ENCODE measurements at regions not wholly inside any gene's neighbourhood (a gene's known extent, or its start where the extent isn't known, plus 50 kb on each side); places are given as distances from the start of the nearest gene placed in this dataset.

DNA sequence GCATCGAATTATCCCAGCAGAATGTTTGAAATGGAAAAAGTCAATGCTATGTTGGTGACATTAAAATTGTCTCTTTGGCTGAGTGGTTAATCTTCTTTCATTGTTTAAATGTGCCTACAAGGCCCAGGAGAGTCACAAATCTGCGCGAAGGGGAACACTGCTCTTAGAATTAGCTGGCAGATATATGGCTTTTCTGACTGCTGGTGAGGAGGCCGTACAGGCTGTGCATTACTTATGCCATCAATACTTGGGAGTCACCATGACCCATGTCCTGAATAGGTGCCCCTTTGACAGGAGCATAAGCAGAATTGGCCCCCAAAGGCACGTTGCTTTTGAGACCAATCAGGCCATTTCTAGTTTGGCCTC lies 521.5 kb downstream of the FUT8 start:
- H3K36me3 ChIP-seq: no peaks in the 10 kb centered on the region
- H3K27ac ChIP-seq: no peak overlapping the region
- no peaks in the 10 kb centered on the region for H3K4me1 ChIP-seq (ENCODE audit: control insufficient read depth in 1 of 2, insufficient read depth in 1 of 2, low read depth in 1 of 2, low read length in 1 of 2)
- no peaks in the 10 kb centered on the region for H3K9me3 ChIP-seq
- no peaks in the 10 kb centered on the region for H3K27me3 ChIP-seq
- TF ChIP-seq, protein P1, sequence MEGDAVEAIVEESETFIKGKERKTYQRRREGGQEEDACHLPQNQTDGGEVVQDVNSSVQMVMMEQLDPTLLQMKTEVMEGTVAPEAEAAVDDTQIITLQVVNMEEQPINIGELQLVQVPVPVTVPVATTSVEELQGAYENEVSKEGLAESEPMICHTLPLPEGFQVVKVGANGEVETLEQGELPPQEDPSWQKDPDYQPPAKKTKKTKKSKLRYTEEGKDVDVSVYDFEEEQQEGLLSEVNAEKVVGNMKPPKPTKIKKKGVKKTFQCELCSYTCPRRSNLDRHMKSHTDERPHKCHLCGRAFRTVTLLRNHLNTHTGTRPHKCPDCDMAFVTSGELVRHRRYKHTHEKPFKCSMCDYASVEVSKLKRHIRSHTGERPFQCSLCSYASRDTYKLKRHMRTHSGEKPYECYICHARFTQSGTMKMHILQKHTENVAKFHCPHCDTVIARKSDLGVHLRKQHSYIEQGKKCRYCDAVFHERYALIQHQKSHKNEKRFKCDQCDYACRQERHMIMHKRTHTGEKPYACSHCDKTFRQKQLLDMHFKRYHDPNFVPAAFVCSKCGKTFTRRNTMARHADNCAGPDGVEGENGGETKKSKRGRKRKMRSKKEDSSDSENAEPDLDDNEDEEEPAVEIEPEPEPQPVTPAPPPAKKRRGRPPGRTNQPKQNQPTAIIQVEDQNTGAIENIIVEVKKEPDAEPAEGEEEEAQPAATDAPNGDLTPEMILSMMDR (IDR thresholded peaks at IDR 0.05): no peak
- no peak overlapping the region for H3K4me3 ChIP-seq (ENCODE audit: low read depth in 1 of 2, low read length in 1 of 2)

DNA sequence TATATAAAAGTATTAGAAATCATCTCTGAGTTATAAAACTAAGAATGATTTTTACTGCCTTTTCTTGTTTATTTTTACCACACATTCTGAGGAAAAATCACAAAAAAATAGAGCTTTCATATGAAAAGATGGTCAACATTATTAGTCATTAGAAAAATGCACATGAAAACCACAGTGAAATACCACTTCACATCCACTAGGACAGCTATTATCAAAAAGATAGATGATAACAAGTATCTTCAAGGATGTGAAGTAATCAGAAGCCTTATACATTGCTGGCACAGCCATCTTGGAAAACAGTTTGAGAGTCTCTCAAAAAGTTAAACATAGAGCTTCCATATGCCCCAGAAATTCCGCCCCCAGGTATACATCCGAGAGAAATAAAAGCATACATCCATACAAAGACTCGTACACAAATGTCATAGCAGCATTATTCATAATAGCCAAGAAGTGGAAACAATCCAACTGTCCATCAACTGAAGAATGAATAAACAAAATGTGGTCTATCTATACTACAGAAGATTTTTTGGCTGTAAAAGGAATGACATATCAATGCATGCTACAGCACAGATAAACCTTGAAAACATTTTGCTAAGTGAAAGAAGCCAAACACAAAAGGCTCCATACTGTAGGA lies 523.9 kb downstream of the FUT8 start:
- Histone ChIP-seq H3K4me3 (ENCODE audit: low read depth in 1 of 2, low read length in 1 of 2) (no peak overlapping the region), H3K36me3 (no peaks in the 10 kb centered on the region), H3K27me3 (no peaks in the 10 kb centered on the region), H3K27ac (no peak overlapping the region), H3K9me3 (no peaks in the 10 kb centered on the region), H3K4me1 (ENCODE audit: control insufficient read depth in 1 of 2, insufficient read depth in 1 of 2, low read depth in 1 of 2, low read length in 1 of 2) (no peaks in the 10 kb centered on the region)
- TF ChIP-seq, protein P1 (IDR thresholded peaks at IDR 0.05): no peak

DNA sequence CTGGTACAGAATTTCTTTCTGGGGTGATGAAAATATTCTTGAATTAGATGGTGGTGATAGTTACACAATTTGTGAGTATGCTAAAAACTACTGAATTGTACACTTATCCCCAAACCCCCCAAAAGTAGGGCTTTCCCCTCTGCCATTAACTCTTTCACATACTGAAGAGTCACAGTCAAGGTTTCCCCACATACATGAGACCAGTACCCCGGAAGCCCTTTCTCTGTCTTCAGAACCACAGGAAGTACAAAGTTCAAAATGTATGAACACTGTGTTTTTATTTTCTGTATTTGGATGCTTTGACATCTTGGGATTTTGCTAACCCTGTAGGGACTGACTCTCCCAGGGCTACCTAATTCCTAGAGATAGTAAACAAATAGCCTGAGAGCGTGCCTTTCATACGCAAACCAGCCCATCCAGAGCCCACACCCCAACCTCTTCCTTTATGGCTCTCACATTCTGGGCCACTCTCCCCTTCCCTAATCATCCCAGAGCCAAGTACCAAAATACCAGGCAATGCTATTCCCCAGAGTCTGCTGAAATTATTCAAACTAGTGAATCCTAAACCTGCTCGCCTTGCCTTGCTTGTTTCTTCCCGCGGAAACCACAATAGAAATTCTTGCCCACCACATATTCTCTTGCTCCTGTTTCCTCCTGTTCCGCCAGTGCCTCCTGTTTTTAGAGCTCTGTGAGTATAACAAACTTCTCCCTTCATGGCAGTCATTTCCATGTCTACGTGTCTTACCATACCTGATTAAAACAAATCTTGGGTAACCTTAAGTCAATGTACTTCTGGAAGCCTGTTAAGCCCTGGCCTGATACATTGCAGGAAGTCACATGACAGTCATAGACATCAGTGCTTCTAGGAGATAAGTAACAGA lies 524.8 kb downstream of the FUT8 start:
- no peak overlapping the region for H3K27ac ChIP-seq
- TF ChIP-seq, protein P1 (IDR thresholded peaks at IDR 0.05): no peak
- no peak overlapping the region for H3K4me3 ChIP-seq (ENCODE audit: low read depth in 1 of 2, low read length in 1 of 2)

DNA sequence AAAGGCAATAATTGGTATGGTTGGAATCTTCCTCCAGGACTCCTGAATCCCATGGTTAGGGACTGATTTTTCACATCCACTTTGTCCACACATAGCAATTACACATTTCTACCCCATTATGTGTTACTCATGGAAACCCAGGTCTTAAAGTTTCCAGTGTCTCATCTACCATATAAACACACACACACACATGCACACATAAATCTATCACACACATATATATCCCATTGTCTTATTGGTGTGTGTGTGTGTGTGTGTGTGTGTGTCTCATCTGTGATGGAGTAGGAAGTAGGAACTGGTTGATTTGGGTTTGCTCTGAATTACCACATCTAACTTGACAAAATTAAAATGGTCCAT lies 525.4 kb downstream of the FUT8 start:
- H3K4me1 ChIP-seq (ENCODE audit: control insufficient read depth in 1 of 2, insufficient read depth in 1 of 2, low read depth in 1 of 2, low read length in 1 of 2): no peaks in the 10 kb centered on the region
- TF ChIP-seq, protein P1 (IDR thresholded peaks at IDR 0.05): no peak
- H3K9me3 ChIP-seq: no peaks in the 10 kb centered on the region
- H3K27me3 ChIP-seq: no peaks in the 10 kb centered on the region
- no peak overlapping the region for H3K27ac ChIP-seq
- H3K36me3 ChIP-seq: no peaks in the 10 kb centered on the region
- H3K4me3 ChIP-seq (ENCODE audit: low read depth in 1 of 2, low read length in 1 of 2): no peak overlapping the region

More for the DNA sequence above, 524.8 kb downstream of the FUT8 start:
- H3K27me3 ChIP-seq: no peaks in the 10 kb centered on the region
- H3K4me1 ChIP-seq (ENCODE audit: control insufficient read depth in 1 of 2, insufficient read depth in 1 of 2, low read depth in 1 of 2, low read length in 1 of 2): no peaks in the 10 kb centered on the region
- no peaks in the 10 kb centered on the region for H3K36me3 ChIP-seq
- no peaks in the 10 kb centered on the region for H3K9me3 ChIP-seq

DNA sequence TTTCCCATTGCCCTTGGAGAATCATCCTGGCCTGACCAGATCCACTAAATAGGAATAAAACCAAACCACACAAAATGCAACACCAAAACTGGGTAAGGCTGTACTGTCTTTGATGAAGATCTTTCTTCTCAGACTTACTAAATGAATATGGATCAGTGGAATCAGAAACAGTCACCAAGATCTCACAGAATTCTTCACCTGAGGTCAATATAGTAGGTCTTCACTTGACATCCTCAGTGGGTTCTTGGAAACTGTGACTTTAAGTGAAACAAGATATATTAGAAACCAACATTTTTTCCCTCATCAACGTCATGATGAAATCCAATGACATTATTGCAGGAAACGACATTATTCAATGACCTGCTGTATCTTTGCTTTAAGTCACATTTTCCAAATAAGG lies 526.2 kb downstream of the FUT8 start:
- H3K4me3 ChIP-seq (ENCODE audit: low read depth in 1 of 2, low read length in 1 of 2): no peak overlapping the region
- no peaks in the 10 kb centered on the region for H3K4me1 ChIP-seq (ENCODE audit: control insufficient read depth in 1 of 2, insufficient read depth in 1 of 2, low read depth in 1 of 2, low read length in 1 of 2)
- TF ChIP-seq, protein P1 (IDR thresholded peaks at IDR 0.05): no peak
- no peaks in the 10 kb centered on the region for H3K36me3 ChIP-seq
- no peaks in the 10 kb centered on the region for H3K9me3 ChIP-seq
- no peak overlapping the region for H3K27ac ChIP-seq
- no peaks in the 10 kb centered on the region for H3K27me3 ChIP-seq

Data from neutrophil (primary cell).